ENCODE measurements at regions not wholly inside any gene's neighbourhood (a gene's known extent, or its start where the extent isn't known, plus 50 kb on each side); places are given as distances from the start of the nearest gene placed in this dataset.
"Not testable (repeated sequence)": the region's sequence is repeated elsewhere in the genome, so short reads cannot be mapped to it uniquely, and the experiment has no call there.

DNA sequence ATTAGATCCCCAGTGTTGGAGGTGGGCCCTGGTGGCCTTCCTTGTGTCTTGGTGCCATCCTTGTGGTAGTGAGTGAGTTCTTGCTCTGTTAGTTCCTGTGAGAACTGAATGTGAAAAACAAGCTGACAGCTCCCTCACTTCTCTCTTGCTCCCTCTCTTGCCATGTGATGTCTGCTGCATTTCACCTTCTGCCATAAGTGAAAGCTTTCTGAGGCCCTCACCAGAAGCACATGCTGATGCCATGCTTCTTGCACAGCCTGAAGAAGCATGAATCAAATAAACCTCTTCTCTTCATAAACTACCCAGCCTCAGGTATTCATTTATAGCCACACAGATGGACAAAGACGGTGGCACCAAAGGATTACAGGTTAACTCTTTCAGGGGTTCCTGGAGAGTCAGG is 166.1 kb upstream of the ETV3 start:
- Histone ChIP-seq H3K36me3 (no peaks in the 10 kb centered on the region), H3K27ac (no peak overlapping the region), H3K27me3 (no peaks in the 10 kb centered on the region), H3K9me3 (no peaks in the 10 kb centered on the region), H3K4me3 (no peak overlapping the region), H3K4me1 (no peaks in the 10 kb centered on the region), H3K9ac (ENCODE audit: low read depth in 2 of 2, low read length in 2 of 2) (no peak overlapping the region)
- DNase-seq: no peak
- TF ChIP-seq, protein P1, sequence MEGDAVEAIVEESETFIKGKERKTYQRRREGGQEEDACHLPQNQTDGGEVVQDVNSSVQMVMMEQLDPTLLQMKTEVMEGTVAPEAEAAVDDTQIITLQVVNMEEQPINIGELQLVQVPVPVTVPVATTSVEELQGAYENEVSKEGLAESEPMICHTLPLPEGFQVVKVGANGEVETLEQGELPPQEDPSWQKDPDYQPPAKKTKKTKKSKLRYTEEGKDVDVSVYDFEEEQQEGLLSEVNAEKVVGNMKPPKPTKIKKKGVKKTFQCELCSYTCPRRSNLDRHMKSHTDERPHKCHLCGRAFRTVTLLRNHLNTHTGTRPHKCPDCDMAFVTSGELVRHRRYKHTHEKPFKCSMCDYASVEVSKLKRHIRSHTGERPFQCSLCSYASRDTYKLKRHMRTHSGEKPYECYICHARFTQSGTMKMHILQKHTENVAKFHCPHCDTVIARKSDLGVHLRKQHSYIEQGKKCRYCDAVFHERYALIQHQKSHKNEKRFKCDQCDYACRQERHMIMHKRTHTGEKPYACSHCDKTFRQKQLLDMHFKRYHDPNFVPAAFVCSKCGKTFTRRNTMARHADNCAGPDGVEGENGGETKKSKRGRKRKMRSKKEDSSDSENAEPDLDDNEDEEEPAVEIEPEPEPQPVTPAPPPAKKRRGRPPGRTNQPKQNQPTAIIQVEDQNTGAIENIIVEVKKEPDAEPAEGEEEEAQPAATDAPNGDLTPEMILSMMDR (IDR thresholded peaks at IDR 0.05): no peak
- intact Hi-C loops (cut with DNase I): no loop called here

DNA sequence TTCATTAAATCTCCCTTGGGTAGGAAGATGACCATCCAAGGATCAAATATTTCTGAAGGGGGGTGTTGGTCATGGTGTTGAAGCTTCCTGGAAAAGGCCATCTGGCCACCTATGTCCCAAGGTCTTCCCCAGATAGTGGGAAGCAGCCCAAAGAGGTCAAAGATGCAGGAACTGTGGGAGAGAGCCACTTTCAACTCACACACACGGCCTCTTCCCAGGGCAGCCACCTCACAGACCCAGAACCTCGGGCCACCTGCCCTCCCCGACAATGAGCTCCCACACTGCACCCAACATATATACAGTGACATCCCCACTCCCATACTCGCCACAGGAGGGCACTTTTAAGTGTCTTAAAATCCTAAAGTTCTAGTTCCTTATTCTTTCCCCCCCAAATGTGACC is 164.5 kb upstream of the ETV3 start:
- TF ChIP-seq, protein P1 (IDR thresholded peaks at IDR 0.05): no peak
- Histone ChIP-seq H3K9me3 (no peaks in the 10 kb centered on the region), H3K27me3 (no peaks in the 10 kb centered on the region), H3K4me3 (no peak overlapping the region), H3K27ac (no peak overlapping the region), H3K36me3 (no peaks in the 10 kb centered on the region), H3K4me1 (no peaks in the 10 kb centered on the region), H3K9ac (ENCODE audit: low read depth in 2 of 2, low read length in 2 of 2) (no peak overlapping the region)
- intact Hi-C loops (cut with DNase I): no loop called here
- DNase-seq: no peak

DNA sequence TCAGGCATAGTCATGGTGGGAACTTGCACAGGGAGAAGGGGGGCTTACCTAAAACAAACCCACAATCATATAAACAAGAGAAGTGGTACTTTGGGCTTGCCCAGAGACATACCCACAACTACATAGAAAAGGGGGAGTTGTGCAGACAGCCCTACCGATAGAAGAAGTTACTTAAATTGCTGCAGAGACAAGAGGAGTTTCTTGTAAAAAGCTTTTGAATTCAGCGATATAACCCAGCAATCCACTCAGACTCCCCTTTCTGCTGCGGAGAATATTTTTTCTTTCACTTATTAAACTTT is 164.0 kb upstream of the ETV3 start:
- no peaks in the 10 kb centered on the region for H3K4me1 ChIP-seq
- DNase-seq: no peak
- H3K9ac ChIP-seq (ENCODE audit: low read depth in 2 of 2, low read length in 2 of 2): no peak overlapping the region
- intact Hi-C loops (cut with DNase I): no loop called here
- H3K9me3 ChIP-seq: no peaks in the 10 kb centered on the region
- H3K4me3 ChIP-seq: no peak overlapping the region
- no peak overlapping the region for H3K27ac ChIP-seq
- TF ChIP-seq, protein P1 (IDR thresholded peaks at IDR 0.05): no peak
- no peaks in the 10 kb centered on the region for H3K36me3 ChIP-seq
- H3K27me3 ChIP-seq: no peaks in the 10 kb centered on the region

DNA sequence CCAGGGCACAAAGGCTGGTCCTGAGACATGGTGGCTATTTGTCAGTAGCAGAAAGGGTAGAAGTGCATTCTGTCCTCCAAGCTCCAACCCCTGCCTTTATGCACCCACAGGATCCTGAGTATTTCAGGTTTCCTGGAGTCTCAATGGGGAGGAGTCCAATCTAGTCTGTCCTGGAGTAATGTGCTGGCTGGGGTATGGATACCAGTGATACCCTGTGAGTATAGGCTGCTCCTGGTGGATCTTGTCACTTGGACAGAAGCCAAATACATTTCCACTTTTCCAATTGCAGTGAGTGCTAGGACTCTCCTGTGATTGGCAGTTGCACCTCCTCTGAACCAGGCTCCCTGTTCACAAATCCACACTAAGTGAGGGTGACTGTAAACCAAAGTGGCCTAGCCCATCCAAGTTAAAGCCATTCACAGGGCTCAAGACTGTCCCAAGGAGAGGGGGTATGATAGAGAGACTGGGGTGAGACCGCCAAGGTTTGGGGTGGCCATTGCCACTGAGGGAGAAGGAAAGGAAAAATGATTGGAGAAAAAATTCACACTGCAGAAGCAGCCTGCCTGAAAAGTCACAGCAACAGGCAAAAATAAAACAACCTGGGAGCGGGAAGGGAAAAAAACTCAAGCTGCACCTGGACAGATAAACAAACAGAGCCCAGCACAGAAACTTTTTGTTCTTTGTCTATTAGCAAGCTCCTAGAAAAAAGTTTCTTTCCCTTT is 163.4 kb upstream of the ETV3 start:
- no peaks in the 10 kb centered on the region for H3K27me3 ChIP-seq
- no peaks in the 10 kb centered on the region for H3K9me3 ChIP-seq
- H3K9ac ChIP-seq (ENCODE audit: low read depth in 2 of 2, low read length in 2 of 2): no peak overlapping the region
- H3K36me3 ChIP-seq: no peaks in the 10 kb centered on the region
- no peak overlapping the region for H3K27ac ChIP-seq
- DNase-seq: no peak
- intact Hi-C loops (cut with DNase I): no loop called here
- TF ChIP-seq, protein P1 (IDR thresholded peaks at IDR 0.05): no peak
- no peak overlapping the region for H3K4me3 ChIP-seq
- no peaks in the 10 kb centered on the region for H3K4me1 ChIP-seq

DNA sequence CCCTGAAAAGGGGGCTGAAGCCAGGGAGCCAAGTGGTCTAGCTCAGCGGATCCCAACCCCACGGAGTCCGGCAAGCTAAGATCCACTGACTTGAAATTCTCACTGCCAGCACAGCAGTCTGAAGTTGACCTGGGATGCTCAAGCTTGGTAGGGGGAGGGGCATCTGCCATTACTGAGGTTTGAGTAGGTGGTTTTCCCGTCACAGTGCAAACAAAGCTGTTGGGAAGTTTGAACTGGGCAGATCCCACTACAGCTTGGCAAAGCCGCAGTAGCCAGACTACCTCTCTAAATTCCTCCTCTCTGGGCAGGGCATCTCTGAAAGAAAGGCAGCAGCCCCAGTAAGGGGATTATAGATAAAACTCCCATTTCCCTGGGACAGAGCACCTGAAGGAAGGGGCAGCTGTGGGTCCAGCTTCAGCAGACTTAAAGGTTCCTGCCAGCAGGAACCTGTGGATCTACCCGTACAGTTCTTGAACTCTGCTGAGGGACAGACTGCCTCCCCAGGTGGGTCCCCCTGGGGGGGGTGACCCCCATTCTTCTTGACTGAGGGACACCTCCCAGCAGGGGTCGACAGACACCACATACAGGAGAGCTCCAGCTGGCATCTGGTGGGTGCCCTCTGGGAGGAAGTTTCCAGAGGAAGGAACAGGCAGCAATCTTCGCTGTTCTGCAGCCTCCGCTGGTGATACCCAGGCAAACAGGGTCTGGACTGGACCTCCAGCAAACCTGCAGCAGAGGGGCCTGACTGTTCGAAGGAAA is 156.4 kb upstream of the ETV3 start:
- intact Hi-C loops (cut with DNase I): not testable (repeated sequence)

More for the DNA sequence above, 156.4 kb upstream of the ETV3 start:
- H3K9ac ChIP-seq (ENCODE audit: low read depth in 2 of 2, low read length in 2 of 2); H3K4me3 ChIP-seq; DNase-seq; H3K27me3 ChIP-seq; H3K36me3 ChIP-seq; H3K9me3 ChIP-seq; H3K4me1 ChIP-seq; H3K27ac ChIP-seq: not testable (repeated sequence)
